Stimulated activated effector memory CD8-positive, alpha-beta T cell treated with anti-CD3 and anti-CD28 coated beads, Interleukin-12 subunit alpha, Interleukin-12 subunit beta, amount 100 ng/mL, for 72 hours (primary cell): ENCODE measurements at regions not wholly inside any gene's neighbourhood (a gene's known extent, or its start where the extent isn't known, plus 50 kb on each side); places are given as distances from the start of the nearest gene placed in this dataset.

Experiments used
- ATAC-seq: fragments of 150-1000 bp; cut with Tn5 transposase; 2 replicates; pipeline ENCODE4 v1.10.0; 2021
- DNase-seq, 2 donors: peaks; one replicate each; pipeline ENCODE4 v3.0.0; 2021 to 2022; ENCODE audit warnings: low spot score in 2 of 2
- H3K27ac Mint-ChIP-seq: one replicate; pipeline ENCODE4 v1.8.0; 2022; ENCODE audit warnings: mild to moderate bottlenecking, mixed read lengths
- H3K36me3 Mint-ChIP-seq: one replicate; pipeline ENCODE4 v1.8.0; 2022; ENCODE audit warnings: mild to moderate bottlenecking, mixed read lengths
- H3K4me1 Mint-ChIP-seq: one replicate; pipeline ENCODE4 v1.8.0; 2022; ENCODE audit warnings: mixed read lengths
- H3K4me3 Mint-ChIP-seq: one replicate; pipeline ENCODE4 v1.8.0; 2022; ENCODE audit warnings: mild to moderate bottlenecking, mixed read lengths
- H3K9me3 Mint-ChIP-seq: one replicate; pipeline ENCODE4 v1.8.0; 2022; ENCODE audit warnings: mixed read lengths

GRCh38 chr2:2872713-2873449 lies 504.7 kb downstream of the EIPR1 start:
- Mint-ChIP-seq H3K9me3 (no peaks in the 10 kb centered on the region), H3K4me1 (no peaks in the 10 kb centered on the region), H3K4me3 (no peak overlapping the region), H3K36me3 (no peaks in the 10 kb centered on the region), H3K27ac (no peak overlapping the region)
- ATAC-seq: no peak
- DNase-seq: no peak

GRCh38 chr2:2872309-2872617 lies 505.4 kb downstream of the EIPR1 start:
- no peaks in the 10 kb centered on the region for H3K4me1 Mint-ChIP-seq
- ATAC-seq: no peak

GRCh38 chr2:2871480-2872308 lies 505.9 kb downstream of the EIPR1 start:
- ATAC-seq (no peak), DNase-seq (no peak)
- no peaks in the 10 kb centered on the region for H3K9me3 Mint-ChIP-seq
- no peaks in the 10 kb centered on the region for H3K4me1 Mint-ChIP-seq
- no peak overlapping the region for H3K4me3 Mint-ChIP-seq
- no peak overlapping the region for H3K27ac Mint-ChIP-seq
- no peaks in the 10 kb centered on the region for H3K36me3 Mint-ChIP-seq

More at GRCh38 chr2:2872309-2872617, 505.4 kb downstream of the EIPR1 start:
- Mint-ChIP-seq H3K4me3 (no peak overlapping the region), H3K27ac (no peak overlapping the region), H3K9me3 (no peaks in the 10 kb centered on the region), H3K36me3 (no peaks in the 10 kb centered on the region)
- no peak for DNase-seq

- Mint-ChIP-seq H3K4me1 (no peaks in the 10 kb centered on the region), H3K27ac (no peak overlapping the region), H3K4me3 (no peak overlapping the region), H3K9me3 (no peaks in the 10 kb centered on the region), H3K36me3 (no peaks in the 10 kb centered on the region)
- DNase-seq: no peak
- ATAC-seq: no peak
Measured at GRCh38 chr2:2870106-2870505, 507.5 kb downstream of the EIPR1 start.

DNA sequence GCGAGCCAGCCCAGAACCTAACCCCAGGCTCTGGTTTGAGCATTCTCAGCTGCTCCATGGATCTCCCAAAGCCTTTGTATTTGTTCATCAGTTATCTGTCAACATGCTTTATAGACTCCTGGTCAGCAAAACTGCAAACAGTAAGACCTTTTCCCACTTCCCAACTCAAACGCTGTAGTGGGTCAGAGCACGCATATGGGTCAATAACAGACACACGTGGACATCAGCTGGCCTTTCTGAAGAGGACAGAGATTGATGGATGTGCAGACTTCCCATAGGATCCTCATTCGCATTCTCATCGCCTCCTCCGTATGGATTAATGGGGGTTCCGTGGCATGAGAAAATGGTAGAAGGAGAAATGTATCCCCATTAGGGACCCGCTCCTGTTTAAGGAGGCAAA lies 508.1 kb downstream of the EIPR1 start:
- no peak overlapping the region for H3K27ac Mint-ChIP-seq
- no peaks in the 10 kb centered on the region for H3K36me3 Mint-ChIP-seq
- no peaks in the 10 kb centered on the region for H3K9me3 Mint-ChIP-seq

DNA sequence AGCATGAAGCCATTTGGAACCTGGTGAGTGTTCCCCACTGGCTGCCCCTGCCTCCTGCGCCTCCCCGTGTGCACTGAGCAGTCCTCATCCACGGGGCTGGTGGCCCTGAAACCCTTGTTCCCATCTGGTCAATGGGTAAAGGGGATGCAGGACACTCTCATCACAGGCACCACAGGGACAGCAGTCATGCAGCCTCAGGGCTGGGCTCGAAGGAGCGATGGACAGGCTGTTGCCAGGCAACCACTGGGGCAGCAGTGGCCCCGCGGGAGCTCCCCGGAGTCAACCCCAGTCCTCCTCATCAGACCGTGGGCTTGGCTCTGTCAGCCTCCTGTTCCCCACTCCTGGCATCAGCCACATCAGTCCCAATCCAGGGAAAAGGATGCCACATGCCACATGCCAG lies 509.5 kb downstream of the EIPR1 start:
- Mint-ChIP-seq H3K4me3 (no peak overlapping the region), H3K27ac (no peak overlapping the region), H3K36me3 (no peaks in the 10 kb centered on the region), H3K9me3 (no peaks in the 10 kb centered on the region), H3K4me1 (no peaks in the 10 kb centered on the region)
- DNase-seq (no peak), ATAC-seq (no peak)

More for the DNA sequence above, 508.1 kb downstream of the EIPR1 start:
- ATAC-seq: no peak
- H3K4me3 Mint-ChIP-seq: no peak overlapping the region
- no peaks in the 10 kb centered on the region for H3K4me1 Mint-ChIP-seq
- DNase-seq: no peak

DNA sequence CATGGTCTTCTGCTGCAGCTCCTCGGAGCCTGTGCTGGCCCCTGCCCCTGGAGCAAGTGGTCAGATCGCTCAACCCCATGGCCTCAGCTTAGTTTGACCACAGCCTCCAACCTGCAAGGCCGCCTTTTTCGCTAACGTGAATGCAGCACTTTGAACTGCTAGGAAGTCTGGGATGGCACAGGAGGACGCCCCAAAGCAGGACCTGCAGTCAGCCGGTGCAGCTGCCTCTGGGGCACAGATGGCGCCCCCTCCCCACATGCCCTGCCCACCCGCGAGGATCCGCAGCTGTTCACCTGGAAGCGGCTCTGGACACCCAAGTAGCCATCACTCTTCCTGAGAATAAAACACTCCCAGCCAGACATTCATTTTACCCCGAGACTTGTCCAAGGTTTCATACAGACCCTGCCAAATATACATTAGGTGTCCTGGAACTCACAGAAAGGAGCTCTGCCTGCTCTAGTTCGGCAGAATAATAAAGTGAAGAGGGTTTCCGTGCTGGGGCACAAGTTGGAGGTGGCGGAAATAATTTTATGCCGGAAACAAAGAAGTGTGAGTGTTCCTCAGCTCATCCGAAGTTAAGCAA lies 510.1 kb downstream of the EIPR1 start:
- H3K4me1 Mint-ChIP-seq: no peaks in the 10 kb centered on the region
- H3K27ac Mint-ChIP-seq: no peak overlapping the region
- ATAC-seq: no peak
- H3K4me3 Mint-ChIP-seq: no peak overlapping the region
- H3K9me3 Mint-ChIP-seq: no peaks in the 10 kb centered on the region
- H3K36me3 Mint-ChIP-seq: no peaks in the 10 kb centered on the region
- no peak for DNase-seq

DNA sequence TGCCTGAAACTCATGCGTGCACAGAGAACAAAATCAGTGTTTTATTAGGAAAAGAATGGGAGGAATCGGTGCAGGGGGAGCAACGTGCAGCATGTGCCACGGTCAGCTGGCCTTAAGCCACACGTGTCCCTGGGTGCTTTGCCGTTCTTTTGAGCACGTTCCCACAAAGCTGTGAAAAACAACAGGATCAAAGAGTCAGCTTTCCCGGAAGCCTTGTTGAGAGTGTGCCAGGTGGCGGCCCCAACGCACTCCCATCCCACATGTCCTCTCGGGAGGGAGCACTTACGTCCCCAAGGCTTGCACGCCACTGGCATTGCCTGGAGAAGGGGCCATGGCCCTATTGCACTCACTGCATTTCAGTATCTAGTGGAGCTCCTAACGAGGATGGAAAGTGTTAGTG lies 511.2 kb downstream of the EIPR1 start:
- Mint-ChIP-seq H3K4me1 (no peaks in the 10 kb centered on the region), H3K9me3 (no peaks in the 10 kb centered on the region), H3K27ac (no peak overlapping the region), H3K36me3 (no peaks in the 10 kb centered on the region), H3K4me3 (no peak overlapping the region)
- DNase-seq (no peak), ATAC-seq (no peak)

DNA sequence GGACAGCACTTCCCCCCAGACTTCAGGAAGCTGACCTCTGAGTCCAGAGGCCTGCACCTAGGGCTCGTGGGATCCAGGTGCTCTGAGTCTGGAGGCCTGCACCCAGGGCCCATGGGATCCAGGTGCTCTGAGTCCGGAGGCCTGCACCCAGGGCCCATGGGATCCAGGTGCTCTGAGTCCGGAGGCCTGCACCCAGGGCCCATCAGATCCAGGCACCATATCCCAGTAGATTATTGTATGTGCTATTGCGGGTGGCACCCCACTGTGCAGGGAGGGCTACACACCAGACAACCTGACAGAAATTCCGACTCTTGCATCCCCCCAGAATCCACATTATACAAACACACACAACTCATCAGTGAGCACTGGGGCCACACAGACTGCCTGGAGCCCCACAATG lies 515.2 kb downstream of the EIPR1 start:
- Mint-ChIP-seq H3K4me3 (no peak overlapping the region), H3K4me1 (no peaks in the 10 kb centered on the region), H3K9me3 (no peaks in the 10 kb centered on the region), H3K27ac (no peak overlapping the region), H3K36me3 (no peaks in the 10 kb centered on the region)
- ATAC-seq (no peak), DNase-seq (no peak)

- DNase-seq: no peak
- Mint-ChIP-seq H3K4me3 (no peak overlapping the region), H3K36me3 (no peaks in the 10 kb centered on the region), H3K4me1 (no peaks in the 10 kb centered on the region), H3K27ac (no peak overlapping the region), H3K9me3 (no peaks in the 10 kb centered on the region)
- ATAC-seq: peak; percentile 14
Measured at GRCh38 chr2:2861666-2862240, 515.9 kb downstream of the EIPR1 start.

DNA sequence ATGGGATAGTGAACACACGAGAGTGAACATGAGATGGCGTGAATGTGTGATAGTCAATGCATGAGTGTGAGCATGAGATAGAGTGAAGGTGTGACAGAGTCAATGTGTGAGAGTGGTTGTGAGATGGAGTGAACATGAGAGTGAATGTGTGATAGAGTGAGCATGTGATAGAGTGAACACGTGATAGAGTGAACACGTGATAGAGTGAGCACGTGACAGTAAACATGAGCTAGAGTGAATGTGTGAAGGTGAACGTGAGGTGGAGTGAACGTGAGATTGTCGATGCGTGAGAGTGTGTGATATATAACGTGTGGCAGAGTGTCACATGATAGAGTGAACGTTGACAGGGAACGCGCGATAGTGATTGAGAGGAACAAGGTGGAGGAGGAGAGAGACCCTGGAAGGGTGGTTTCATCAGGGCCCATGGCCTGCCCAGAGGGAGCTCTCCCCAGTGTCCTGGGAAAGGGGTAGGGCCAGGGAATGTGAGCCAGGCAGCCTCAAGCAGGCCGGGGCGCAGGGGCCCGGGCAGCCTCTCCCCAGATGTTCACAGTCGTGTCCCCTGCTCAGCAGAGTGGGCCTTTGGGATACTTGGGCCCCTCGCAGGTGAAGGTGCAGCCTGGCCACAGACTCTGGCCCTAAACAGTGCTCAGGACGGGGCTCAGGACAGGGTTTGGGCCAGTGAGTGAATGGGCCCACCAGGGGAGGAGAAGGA lies 516.9 kb downstream of the EIPR1 start:
- Mint-ChIP-seq H3K4me1 (no peaks in the 10 kb centered on the region), H3K27ac (no peak overlapping the region), H3K4me3 (no peak overlapping the region), H3K9me3 (no peaks in the 10 kb centered on the region), H3K36me3 (no peaks in the 10 kb centered on the region)
- DNase-seq (no peak), ATAC-seq (no peak)

- Mint-ChIP-seq H3K36me3 (no peaks in the 10 kb centered on the region), H3K9me3 (no peaks in the 10 kb centered on the region), H3K4me1 (no peaks in the 10 kb centered on the region), H3K4me3 (no peak overlapping the region), H3K27ac (no peak overlapping the region)
- DNase-seq (no peak), ATAC-seq (no peak)
Measured at GRCh38 chr2:2859732-2860131, 517.9 kb downstream of the EIPR1 start.

DNA sequence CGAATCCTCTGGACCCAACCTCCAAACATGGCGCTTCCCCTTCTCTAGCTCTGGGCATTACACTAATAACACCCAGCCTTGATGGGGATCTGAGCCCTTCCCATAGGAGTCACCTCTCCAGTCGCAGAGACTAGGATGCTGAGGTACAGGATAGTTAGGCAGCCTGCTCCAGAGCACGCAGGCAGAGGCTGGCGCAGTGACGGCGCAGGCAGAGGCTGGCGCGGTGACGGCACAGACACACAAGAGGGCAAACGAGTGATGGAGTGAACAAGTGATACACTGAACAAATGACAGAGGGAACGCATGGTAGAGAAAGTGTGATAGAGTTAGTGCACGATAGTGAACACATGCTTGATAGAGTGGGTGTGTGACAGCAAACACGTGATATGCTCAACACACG lies 518.5 kb downstream of the EIPR1 start:
- DNase-seq (no peak), ATAC-seq (no peak)
- no peaks in the 10 kb centered on the region for H3K9me3 Mint-ChIP-seq
- no peak overlapping the region for H3K27ac Mint-ChIP-seq
- H3K4me1 Mint-ChIP-seq: no peaks in the 10 kb centered on the region
- no peak overlapping the region for H3K4me3 Mint-ChIP-seq
- H3K36me3 Mint-ChIP-seq: no peaks in the 10 kb centered on the region

- Mint-ChIP-seq H3K4me1 (no peaks in the 10 kb centered on the region), H3K36me3 (no peaks in the 10 kb centered on the region), H3K4me3 (no peak overlapping the region), H3K27ac (no peak overlapping the region), H3K9me3 (no peaks in the 10 kb centered on the region)
- DNase-seq (no peak), ATAC-seq (no peak)
Measured at GRCh38 chr2:2856723-2857415, 520.7 kb downstream of the EIPR1 start.

DNA sequence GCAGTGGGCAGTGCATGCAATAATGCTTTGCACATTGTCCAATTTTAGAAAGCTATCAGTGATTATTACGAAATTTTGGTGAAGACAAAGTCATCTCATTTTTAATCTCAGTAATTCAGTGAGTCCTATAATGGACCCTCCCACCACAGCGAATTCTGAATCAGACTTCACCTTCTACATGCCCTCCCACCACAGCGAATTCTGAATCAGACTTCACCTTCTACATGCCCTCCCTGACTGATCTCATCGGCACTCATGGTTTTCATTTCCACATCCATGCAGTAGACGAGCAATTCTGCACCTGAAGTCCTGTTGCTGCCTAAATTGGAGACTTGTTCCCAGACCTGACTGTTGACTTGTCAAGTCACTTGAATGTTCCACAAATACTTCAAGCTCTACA lies 522.3 kb downstream of the EIPR1 start:
- no peaks in the 10 kb centered on the region for H3K4me1 Mint-ChIP-seq
- H3K27ac Mint-ChIP-seq: no peak overlapping the region
- H3K9me3 Mint-ChIP-seq: no peaks in the 10 kb centered on the region
- H3K4me3 Mint-ChIP-seq: no peak overlapping the region
- ATAC-seq (no peak), DNase-seq (no peak)
- no peaks in the 10 kb centered on the region for H3K36me3 Mint-ChIP-seq
